GM12874 (cell line): ENCODE measurements at regions not wholly inside any gene's neighbourhood (a gene's known extent, or its start where the extent isn't known, plus 50 kb on each side); places are given as distances from the start of the nearest gene placed in this dataset.
A peak's percentile ranks its signal among the peaks of the same experiment; 100 is the strongest.

Experiments used
- CTCF ChIP-seq: IDR thresholded peaks from 2 replicates; pipeline ENCODE4 v1.5.1; 2011; ENCODE audit warnings: low read depth, mild to moderate bottlenecking, control low read depth, low read length, moderate library complexity; ENCODE audit not compliant: insufficient read depth

DNA sequence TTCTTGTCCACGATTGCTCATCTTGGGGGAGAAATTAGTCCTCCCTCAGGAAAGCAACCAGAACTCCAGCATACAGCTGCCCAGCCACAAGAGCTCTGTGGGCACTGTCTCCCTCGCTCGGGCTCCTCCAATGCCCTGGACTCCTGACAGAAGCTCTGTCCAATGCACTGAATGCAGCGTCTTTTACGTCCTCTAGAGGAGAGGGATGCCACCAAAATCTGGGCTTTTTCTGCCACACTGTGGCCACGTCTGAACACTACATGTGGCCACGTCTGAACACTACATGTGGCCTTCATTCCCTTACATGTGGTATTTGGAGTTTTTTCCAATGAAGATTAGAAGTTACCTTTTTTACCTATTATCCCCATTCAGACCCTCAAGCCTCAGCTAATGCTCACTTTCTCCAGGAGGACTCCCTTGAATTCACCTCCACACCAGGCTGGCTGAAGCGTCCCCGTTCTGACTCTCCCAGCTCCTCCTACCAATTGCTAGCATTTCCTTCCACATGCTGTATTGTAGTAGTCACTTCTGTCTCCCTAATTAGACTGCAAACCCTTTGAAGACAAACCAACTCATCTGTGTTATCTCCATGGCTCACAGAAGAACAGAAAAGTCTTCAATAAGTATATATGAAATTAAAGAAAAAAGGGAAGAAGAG, 134.3 kb upstream of the PDE1C start:
- TF ChIP-seq CTCF, result peak; percentile 71

DNA sequence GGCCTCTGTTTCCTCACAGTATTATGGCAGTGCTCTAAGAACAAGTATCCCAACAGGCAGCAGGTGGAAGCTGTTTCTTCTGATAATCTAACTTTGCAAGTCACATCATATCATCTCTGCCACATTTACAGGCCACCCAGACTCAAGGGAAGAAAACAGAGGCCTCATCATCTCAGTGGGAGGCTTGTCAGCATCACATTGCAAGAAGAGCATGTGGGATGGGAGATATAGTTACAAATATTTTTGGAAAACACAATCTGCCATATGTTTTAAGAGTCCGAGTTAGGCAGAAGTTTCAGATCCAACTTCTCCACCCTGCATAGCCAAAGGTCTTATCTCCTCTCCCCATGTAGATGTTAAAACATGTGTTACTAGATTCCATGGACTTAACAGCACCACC, 130.4 kb upstream of the PDE1C start:
- no peak for TF ChIP-seq CTCF

DNA sequence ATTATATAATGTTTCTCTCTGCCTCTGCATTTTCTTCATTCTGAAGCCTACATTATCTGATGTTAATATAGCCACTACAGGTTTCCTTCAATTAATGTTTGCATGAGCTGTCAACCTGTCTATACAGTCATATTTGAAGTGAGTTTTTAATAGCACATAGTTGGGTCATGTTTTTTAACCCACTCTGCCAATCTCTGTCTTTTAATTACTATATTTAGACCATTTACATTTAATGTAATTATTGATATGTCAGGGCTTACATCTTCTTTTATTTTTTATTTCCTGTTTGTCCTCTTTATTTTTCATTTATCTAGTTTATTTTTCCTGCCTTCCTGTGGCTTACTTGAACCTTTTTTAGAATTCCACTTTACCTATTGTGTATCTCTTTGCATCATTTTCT, 124.3 kb upstream of the PDE1C start:
- no peak for TF ChIP-seq CTCF

DNA sequence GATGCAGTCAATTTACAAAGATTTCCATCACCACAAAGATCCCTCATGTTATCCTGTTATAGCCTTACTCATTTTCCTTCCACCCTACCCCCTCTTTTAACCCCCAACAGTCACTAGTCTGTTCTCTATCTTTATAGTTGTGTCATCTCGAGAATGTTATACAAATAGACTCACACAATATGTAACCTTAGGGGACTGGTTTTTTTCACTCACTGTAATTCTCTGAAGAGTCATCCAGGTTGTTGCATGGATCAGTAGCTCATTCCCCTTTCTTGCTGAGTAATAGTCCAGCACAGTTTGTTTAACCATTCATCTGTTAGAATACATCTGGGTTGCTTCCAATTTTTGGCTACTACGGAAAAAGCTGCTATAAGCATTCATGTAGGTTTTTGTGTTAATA, 121.1 kb upstream of the PDE1C start:
- no peak for TF ChIP-seq CTCF

- no peak for TF ChIP-seq CTCF
Observed at GRCh38 chr7:32179567-32179966, 109.4 kb upstream of the PDE1C start.

DNA sequence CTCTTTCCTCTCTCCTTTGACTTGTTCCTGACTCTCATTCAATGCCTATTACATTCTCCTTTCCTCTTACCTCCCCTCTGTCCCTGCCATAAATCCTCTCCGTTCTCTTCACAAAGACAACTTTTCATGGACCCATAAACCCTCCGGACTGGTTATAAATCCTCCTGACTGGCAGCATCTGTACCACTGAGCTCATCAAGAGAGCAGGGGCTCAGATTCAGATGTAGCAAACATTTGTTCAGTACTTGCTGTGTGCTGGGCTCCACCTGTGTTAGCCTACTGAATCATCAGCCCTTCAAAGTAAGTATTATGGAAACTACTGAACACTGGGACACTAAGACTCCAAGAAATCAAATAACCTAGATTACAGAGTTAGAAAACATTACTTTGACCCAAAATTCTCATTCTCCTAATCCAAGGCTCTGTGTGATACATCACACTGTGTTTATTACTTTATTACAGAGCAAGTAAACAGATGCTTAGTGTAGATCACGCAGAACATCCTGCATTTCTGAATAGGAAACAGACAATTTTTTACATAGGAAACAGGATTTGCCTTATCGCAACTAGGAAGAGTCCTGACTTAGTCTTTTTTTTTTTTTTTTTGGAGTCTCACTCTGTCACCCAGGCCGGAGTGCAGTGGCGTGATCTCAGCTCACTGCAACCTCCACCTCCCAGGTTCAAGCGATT, 108.6 kb upstream of the PDE1C start:
- no peak for TF ChIP-seq CTCF

DNA sequence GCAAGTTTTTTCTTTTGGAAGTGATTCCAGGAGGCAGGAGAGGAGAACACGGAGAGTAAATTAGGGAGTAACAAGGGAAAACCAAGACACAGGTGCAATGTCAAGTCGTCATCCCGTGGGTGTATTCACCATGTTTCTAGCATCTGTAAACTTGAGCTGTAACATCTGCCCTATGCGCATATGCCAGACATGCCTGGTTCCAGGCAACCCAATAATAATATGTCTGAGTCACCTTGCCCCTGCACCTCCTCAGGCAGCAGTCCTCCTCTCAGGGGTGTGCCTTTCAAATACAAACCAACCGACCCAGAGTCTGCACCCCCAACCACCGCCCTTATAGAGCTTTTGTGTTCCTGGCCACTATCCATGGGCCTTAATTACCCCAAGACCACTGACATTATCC, 107.0 kb upstream of the PDE1C start:
- no peak for TF ChIP-seq CTCF

DNA sequence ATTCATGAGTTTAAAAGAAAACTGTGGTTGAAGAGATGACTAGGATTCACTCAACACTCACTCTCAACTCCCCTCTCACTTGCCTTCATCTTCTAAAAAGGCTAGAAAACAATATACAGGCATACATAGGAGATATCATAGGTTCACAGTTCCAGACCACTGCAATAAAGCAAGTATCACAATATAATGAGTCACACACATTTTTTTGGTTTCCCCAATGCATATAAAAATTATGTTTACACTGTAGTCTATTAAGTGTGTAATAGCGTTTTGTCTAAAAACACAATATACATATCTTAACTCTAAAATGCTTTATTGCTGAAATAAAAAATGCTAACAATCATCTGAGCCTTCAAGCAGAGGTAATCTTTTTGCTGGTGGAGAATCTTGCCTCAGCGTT, 104.9 kb upstream of the PDE1C start:
- TF ChIP-seq CTCF, result no peak
